ENCODE measurements at regions not wholly inside any gene's neighbourhood (a gene's known extent, or its start where the extent isn't known, plus 50 kb on each side); places are given as distances from the start of the nearest gene placed in this dataset.

- H3K27me3 ChIP-seq: no peaks in the 10 kb centered on the region
- H3K36me3 ChIP-seq: no peaks in the 10 kb centered on the region
- DNase-seq: no peak
- peaks cover 0 to 12% (median 0%) of the 10 kb centered on the region in 4 donors for H3K4me1 ChIP-seq
- no peak overlapping the region for H3K4me3 ChIP-seq
- H3K9me3 ChIP-seq: no peaks in the 10 kb centered on the region
- intact Hi-C loops (cut with DNase I; ENCODE audit: low total_unique reads): no loop called here
- TF ChIP-seq CTCF (IDR thresholded peaks at IDR 0.05): no peak
- no peak overlapping the region for H3K27ac ChIP-seq
Observed at GRCh38 chr2:226077841-226078240, 678.3 kb downstream of the NYAP2 start.

DNA sequence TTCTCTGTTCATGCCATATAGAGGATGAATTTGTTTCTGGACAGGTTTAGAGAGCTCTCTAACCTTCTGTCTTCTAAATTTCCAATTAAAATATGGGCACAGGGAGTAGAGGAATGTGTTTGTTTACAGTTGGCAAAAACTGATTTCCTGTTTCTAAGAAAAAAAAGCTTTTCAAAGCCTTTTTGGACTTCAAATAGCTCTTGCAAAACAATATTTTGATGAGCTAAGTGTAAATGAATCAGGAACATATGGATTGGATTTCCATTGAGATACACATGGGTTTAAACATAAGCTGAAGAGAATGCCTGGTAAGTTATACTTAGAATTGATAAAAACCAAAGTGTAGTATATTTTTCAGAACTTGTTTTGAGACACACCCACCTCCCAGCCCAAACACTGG, 677.5 kb downstream of the NYAP2 start:
- Histone ChIP-seq H3K36me3 (no peaks in the 10 kb centered on the region), H3K4me3 (no peak overlapping the region), H3K27me3 (no peaks in the 10 kb centered on the region), H3K9me3 (no peaks in the 10 kb centered on the region), H3K4me1 (peaks cover 0 to 17% (median 0%) of the 10 kb centered on the region in 4 donors), H3K27ac (no peak overlapping the region)
- DNase-seq: no peak
- TF ChIP-seq CTCF (IDR thresholded peaks at IDR 0.05): no peak
- intact Hi-C loops (cut with DNase I; ENCODE audit: low total_unique reads): no loop called here

DNA sequence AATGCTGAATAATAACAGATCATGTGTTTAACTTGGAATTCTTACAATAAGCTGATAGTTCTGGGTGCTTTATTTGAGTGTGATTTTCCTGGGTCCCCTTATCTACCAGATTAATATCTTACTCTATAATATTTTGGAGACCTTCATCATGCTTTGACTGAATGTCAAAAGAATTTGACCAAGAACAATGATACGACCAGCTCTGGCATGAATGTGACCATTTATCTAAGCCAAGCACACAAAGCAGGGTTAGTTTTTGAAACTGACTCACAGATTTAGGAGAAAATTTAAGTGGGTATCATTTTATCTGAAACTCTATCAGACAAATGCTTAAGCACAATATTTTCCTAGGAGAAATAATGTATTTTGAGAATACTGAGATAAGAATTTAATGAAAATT, 677.0 kb downstream of the NYAP2 start:
- TF ChIP-seq CTCF (IDR thresholded peaks at IDR 0.05): no peak
- DNase-seq: no peak
- intact Hi-C loops (cut with DNase I; ENCODE audit: low total_unique reads): no loop called here
- Histone ChIP-seq H3K36me3 (no peaks in the 10 kb centered on the region), H3K27me3 (no peaks in the 10 kb centered on the region), H3K9me3 (no peaks in the 10 kb centered on the region), H3K27ac (no peak overlapping the region), H3K4me1 (peaks cover 0 to 17% (median 0%) of the 10 kb centered on the region in 4 donors), H3K4me3 (no peak overlapping the region)

- no peak overlapping the region for H3K27ac ChIP-seq
- no peaks in the 10 kb centered on the region for H3K27me3 ChIP-seq
- peaks cover 0 to 17% (median 0%) of the 10 kb centered on the region in 4 donors for H3K4me1 ChIP-seq
- no peaks in the 10 kb centered on the region for H3K36me3 ChIP-seq
- H3K4me3 ChIP-seq: no peak overlapping the region
- no peak for TF ChIP-seq CTCF (IDR thresholded peaks at IDR 0.05)
- no peak for DNase-seq
- intact Hi-C loops (cut with DNase I; ENCODE audit: low total_unique reads): no loop called here
- no peaks in the 10 kb centered on the region for H3K9me3 ChIP-seq
Observed at GRCh38 chr2:226074391-226074790, 674.9 kb downstream of the NYAP2 start.

GRCh38 chr2:226073496-226074160, 674.1 kb downstream of the NYAP2 start:
- Histone ChIP-seq H3K9me3 (no peaks in the 10 kb centered on the region), H3K27ac (no peak overlapping the region), H3K27me3 (no peaks in the 10 kb centered on the region), H3K36me3 (no peaks in the 10 kb centered on the region), H3K4me1 (peaks cover 0 to 17% (median 0%) of the 10 kb centered on the region in 4 donors), H3K4me3 (no peak overlapping the region)
- intact Hi-C loops (cut with DNase I; ENCODE audit: low total_unique reads): no loop called here
- no peak for DNase-seq
- TF ChIP-seq CTCF (IDR thresholded peaks at IDR 0.05): no peak

DNA sequence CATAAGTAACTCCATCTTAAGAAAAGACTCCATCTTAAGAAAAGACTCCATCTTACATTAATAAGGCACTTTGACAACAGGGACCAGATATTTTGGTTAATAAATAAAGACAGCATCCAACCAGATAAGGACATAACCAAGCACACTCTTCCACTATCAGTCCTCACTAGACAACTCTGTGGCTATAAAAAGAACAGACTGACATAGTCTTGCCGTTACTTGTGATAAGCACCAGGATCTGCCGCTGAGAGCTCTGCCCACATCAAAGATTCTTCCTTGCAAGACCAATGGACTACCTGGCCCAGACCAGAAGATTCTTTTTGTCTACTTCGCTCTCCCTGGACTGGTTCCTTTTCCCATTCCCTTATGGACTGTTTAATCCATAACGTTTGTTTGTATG, 667.4 kb downstream of the NYAP2 start:
- H3K27me3 ChIP-seq: no peaks in the 10 kb centered on the region

More for the DNA sequence above, 667.4 kb downstream of the NYAP2 start:
- intact Hi-C loops (cut with DNase I; ENCODE audit: low total_unique reads): no loop called here
- Histone ChIP-seq H3K27ac (no peak overlapping the region), H3K4me1 (peaks cover 0 to 6% (median 0%) of the 10 kb centered on the region in 4 donors), H3K9me3 (no peaks in the 10 kb centered on the region), H3K36me3 (no peaks in the 10 kb centered on the region), H3K4me3 (no peak overlapping the region)
- no peak for TF ChIP-seq CTCF (IDR thresholded peaks at IDR 0.05)
- DNase-seq: no peak
